ENCODE measurements at regions not wholly inside any gene's neighbourhood (a gene's known extent, or its start where the extent isn't known, plus 50 kb on each side); places are given as distances from the start of the nearest gene placed in this dataset.
"Not testable (repeated sequence)": the region's sequence is repeated elsewhere in the genome, so short reads cannot be mapped to it uniquely, and the experiment has no call there.

GRCh38 chr12:131631230-131631629 lies 79.7 kb upstream of the SFSWAP start:
- no peak overlapping the region for H3K27ac ChIP-seq (ENCODE audit: low read depth, low read length)
- no peaks in the 10 kb centered on the region for H3K36me3 ChIP-seq (ENCODE audit: control insufficient read depth, insufficient read depth, low read length)
- no peak overlapping the region for H3K4me3 ChIP-seq (ENCODE audit: low read length)
- no peak overlapping the region for H3K9ac ChIP-seq (ENCODE audit: low read length)
- H3K27me3 ChIP-seq (ENCODE audit: control insufficient read depth, insufficient read depth, low read length): peaks cover 3% of the 10 kb centered on the region
- no peaks in the 10 kb centered on the region for H3K4me1 ChIP-seq (ENCODE audit: control insufficient read depth, insufficient read depth, low read length)

GRCh38 chr12:131631889-131632651 lies 78.8 kb upstream of the SFSWAP start:
- H3K27ac ChIP-seq (ENCODE audit: low read depth, low read length); H3K27me3 ChIP-seq (ENCODE audit: control insufficient read depth, insufficient read depth, low read length): not testable (repeated sequence)

GRCh38 chr12:131632652-131633023 lies 78.3 kb upstream of the SFSWAP start:
- H3K27me3 ChIP-seq (ENCODE audit: control insufficient read depth, insufficient read depth, low read length): not testable (repeated sequence)

More at GRCh38 chr12:131631889-131632651, 78.8 kb upstream of the SFSWAP start:
- not testable (repeated sequence) for H3K4me1 ChIP-seq (ENCODE audit: control insufficient read depth, insufficient read depth, low read length); H3K4me3 ChIP-seq (ENCODE audit: low read length); H3K36me3 ChIP-seq (ENCODE audit: control insufficient read depth, insufficient read depth, low read length); H3K9ac ChIP-seq (ENCODE audit: low read length)

GRCh38 chr12:131633610-131634009 lies 77.3 kb upstream of the SFSWAP start:
- H3K9ac ChIP-seq (ENCODE audit: low read length); H3K27me3 ChIP-seq (ENCODE audit: control insufficient read depth, insufficient read depth, low read length); H3K4me1 ChIP-seq (ENCODE audit: control insufficient read depth, insufficient read depth, low read length); H3K36me3 ChIP-seq (ENCODE audit: control insufficient read depth, insufficient read depth, low read length); H3K4me3 ChIP-seq (ENCODE audit: low read length); H3K27ac ChIP-seq (ENCODE audit: low read depth, low read length): not testable (repeated sequence)

More at GRCh38 chr12:131632652-131633023, 78.3 kb upstream of the SFSWAP start:
- H3K27ac ChIP-seq (ENCODE audit: low read depth, low read length); H3K4me3 ChIP-seq (ENCODE audit: low read length); H3K36me3 ChIP-seq (ENCODE audit: control insufficient read depth, insufficient read depth, low read length); H3K9ac ChIP-seq (ENCODE audit: low read length); H3K4me1 ChIP-seq (ENCODE audit: control insufficient read depth, insufficient read depth, low read length): not testable (repeated sequence)

GRCh38 chr12:131634037-131634436 lies 76.9 kb upstream of the SFSWAP start:
- no peak overlapping the region for H3K27ac ChIP-seq (ENCODE audit: low read depth, low read length)
- no peaks in the 10 kb centered on the region for H3K4me1 ChIP-seq (ENCODE audit: control insufficient read depth, insufficient read depth, low read length)
- no peak overlapping the region for H3K9ac ChIP-seq (ENCODE audit: low read length)
- no peaks in the 10 kb centered on the region for H3K36me3 ChIP-seq (ENCODE audit: control insufficient read depth, insufficient read depth, low read length)
- no peak overlapping the region for H3K4me3 ChIP-seq (ENCODE audit: low read length)
- H3K27me3 ChIP-seq (ENCODE audit: control insufficient read depth, insufficient read depth, low read length): no peaks in the 10 kb centered on the region

GRCh38 chr12:131635012-131635411 lies 75.9 kb upstream of the SFSWAP start:
- H3K36me3 ChIP-seq (ENCODE audit: control insufficient read depth, insufficient read depth, low read length); H3K9ac ChIP-seq (ENCODE audit: low read length); H3K4me3 ChIP-seq (ENCODE audit: low read length); H3K27ac ChIP-seq (ENCODE audit: low read depth, low read length); H3K27me3 ChIP-seq (ENCODE audit: control insufficient read depth, insufficient read depth, low read length); H3K4me1 ChIP-seq (ENCODE audit: control insufficient read depth, insufficient read depth, low read length): not testable (repeated sequence)

GRCh38 chr12:131635491-131636122 lies 75.3 kb upstream of the SFSWAP start:
- Histone ChIP-seq H3K36me3 (ENCODE audit: control insufficient read depth, insufficient read depth, low read length) (no peaks in the 10 kb centered on the region), H3K4me3 (ENCODE audit: low read length) (no peak overlapping the region), H3K27me3 (ENCODE audit: control insufficient read depth, insufficient read depth, low read length) (no peaks in the 10 kb centered on the region), H3K4me1 (ENCODE audit: control insufficient read depth, insufficient read depth, low read length) (no peaks in the 10 kb centered on the region), H3K9ac (ENCODE audit: low read length) (no peak overlapping the region), H3K27ac (ENCODE audit: low read depth, low read length) (no peak overlapping the region)

GRCh38 chr12:131636266-131636665 lies 74.6 kb upstream of the SFSWAP start:
- H3K27me3 ChIP-seq (ENCODE audit: control insufficient read depth, insufficient read depth, low read length): no peaks in the 10 kb centered on the region
- no peak overlapping the region for H3K27ac ChIP-seq (ENCODE audit: low read depth, low read length)
- no peak overlapping the region for H3K4me3 ChIP-seq (ENCODE audit: low read length)
- H3K36me3 ChIP-seq (ENCODE audit: control insufficient read depth, insufficient read depth, low read length): no peaks in the 10 kb centered on the region
- H3K4me1 ChIP-seq (ENCODE audit: control insufficient read depth, insufficient read depth, low read length): no peaks in the 10 kb centered on the region
- no peak overlapping the region for H3K9ac ChIP-seq (ENCODE audit: low read length)

- no peaks in the 10 kb centered on the region for H3K4me1 ChIP-seq (ENCODE audit: control insufficient read depth, insufficient read depth, low read length)
- H3K4me3 ChIP-seq (ENCODE audit: low read length): no peak overlapping the region
- H3K27ac ChIP-seq (ENCODE audit: low read depth, low read length): no peak overlapping the region
- no peaks in the 10 kb centered on the region for H3K36me3 ChIP-seq (ENCODE audit: control insufficient read depth, insufficient read depth, low read length)
- H3K9ac ChIP-seq (ENCODE audit: low read length): no peak overlapping the region
- no peaks in the 10 kb centered on the region for H3K27me3 ChIP-seq (ENCODE audit: control insufficient read depth, insufficient read depth, low read length)
Measured at GRCh38 chr12:131636940-131637750, 73.7 kb upstream of the SFSWAP start.

GRCh38 chr12:131637986-131638385 lies 72.9 kb upstream of the SFSWAP start:
- Histone ChIP-seq H3K4me1 (ENCODE audit: control insufficient read depth, insufficient read depth, low read length) (no peaks in the 10 kb centered on the region), H3K36me3 (ENCODE audit: control insufficient read depth, insufficient read depth, low read length) (no peaks in the 10 kb centered on the region), H3K9ac (ENCODE audit: low read length) (no peak overlapping the region), H3K4me3 (ENCODE audit: low read length) (no peak overlapping the region), H3K27me3 (ENCODE audit: control insufficient read depth, insufficient read depth, low read length) (no peaks in the 10 kb centered on the region), H3K27ac (ENCODE audit: low read depth, low read length) (no peak overlapping the region)

GRCh38 chr12:131639270-131639940 lies 71.5 kb upstream of the SFSWAP start:
- no peak overlapping the region for H3K9ac ChIP-seq (ENCODE audit: low read length)
- no peak overlapping the region for H3K4me3 ChIP-seq (ENCODE audit: low read length)
- no peaks in the 10 kb centered on the region for H3K4me1 ChIP-seq (ENCODE audit: control insufficient read depth, insufficient read depth, low read length)
- H3K27me3 ChIP-seq (ENCODE audit: control insufficient read depth, insufficient read depth, low read length): no peaks in the 10 kb centered on the region
- no peaks in the 10 kb centered on the region for H3K36me3 ChIP-seq (ENCODE audit: control insufficient read depth, insufficient read depth, low read length)
- no peak overlapping the region for H3K27ac ChIP-seq (ENCODE audit: low read depth, low read length)

- no peaks in the 10 kb centered on the region for H3K27me3 ChIP-seq (ENCODE audit: control insufficient read depth, insufficient read depth, low read length)
- H3K4me1 ChIP-seq (ENCODE audit: control insufficient read depth, insufficient read depth, low read length): no peaks in the 10 kb centered on the region
- no peak overlapping the region for H3K4me3 ChIP-seq (ENCODE audit: low read length)
- no peak overlapping the region for H3K27ac ChIP-seq (ENCODE audit: low read depth, low read length)
- no peak overlapping the region for H3K9ac ChIP-seq (ENCODE audit: low read length)
- no peaks in the 10 kb centered on the region for H3K36me3 ChIP-seq (ENCODE audit: control insufficient read depth, insufficient read depth, low read length)
Measured at GRCh38 chr12:131640525-131640924, 70.4 kb upstream of the SFSWAP start.

Data from rectal smooth muscle tissue (tissue), 1 donor.